Panc1 (cell line): ENCODE measurements at regions not wholly inside any gene's neighbourhood (a gene's known extent, or its start where the extent isn't known, plus 50 kb on each side); places are given as distances from the start of the nearest gene placed in this dataset.

Source experiments
- POLR2AphosphoS5 ChIP-seq: IDR thresholded peaks from 2 replicates; pipeline ENCODE4 v1.6.1; 2012; ENCODE audit warnings: mild to moderate bottlenecking, low read depth, low read length, moderate library complexity
- SIN3A ChIP-seq: IDR thresholded peaks from 2 replicates; pipeline ENCODE4 v1.6.1; 2012; ENCODE audit warnings: low read depth, mild to moderate bottlenecking, low read length, moderate library complexity, borderline replicate concordance; ENCODE audit not compliant: insufficient read depth
- TF ChIP-seq, protein P1 (sequence below): fragments of 450-650 bp; IDR thresholded peaks from 2 replicates; pipeline ENCODE4 v1.5.1; 2017; ENCODE audit warnings: mild to moderate bottlenecking
- TF ChIP-seq, protein P2 (sequence below), 2 experiments: IDR thresholded peaks; 2 replicates each; pipeline ENCODE4 v1.6.1; 2011 to 2012; ENCODE audit warnings: low read depth in 2 of 2, control low read depth in 1 of 2, low read length in 1 of 2, mild to moderate bottlenecking in 1 of 2, moderate library complexity in 1 of 2; ENCODE audit not compliant: insufficient read depth in 1 of 2

DNA sequence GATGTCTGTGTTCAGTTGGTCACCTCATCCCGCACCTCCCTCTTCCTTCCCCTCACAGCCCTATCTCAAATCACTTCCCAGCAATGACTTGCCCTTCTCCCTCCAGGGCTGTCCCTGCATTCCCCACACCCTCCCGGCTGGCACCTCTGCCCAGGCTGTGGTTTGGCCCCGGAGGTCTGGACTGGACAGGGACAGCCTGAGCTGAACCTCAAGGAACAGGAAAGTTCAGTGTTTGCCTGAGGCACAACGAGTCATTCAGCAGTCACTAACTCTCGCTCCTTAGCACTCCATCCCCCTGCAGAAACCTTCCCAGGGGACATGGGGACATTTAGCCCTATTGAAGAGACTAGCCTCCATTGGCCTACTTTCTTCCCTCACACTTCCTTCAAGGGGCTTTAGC lies 58.3 kb upstream of the MAP3K1 start:
- TF ChIP-seq POLR2AphosphoS5 (no peak), SIN3A (no peak)
- TF ChIP-seq, protein P1, sequence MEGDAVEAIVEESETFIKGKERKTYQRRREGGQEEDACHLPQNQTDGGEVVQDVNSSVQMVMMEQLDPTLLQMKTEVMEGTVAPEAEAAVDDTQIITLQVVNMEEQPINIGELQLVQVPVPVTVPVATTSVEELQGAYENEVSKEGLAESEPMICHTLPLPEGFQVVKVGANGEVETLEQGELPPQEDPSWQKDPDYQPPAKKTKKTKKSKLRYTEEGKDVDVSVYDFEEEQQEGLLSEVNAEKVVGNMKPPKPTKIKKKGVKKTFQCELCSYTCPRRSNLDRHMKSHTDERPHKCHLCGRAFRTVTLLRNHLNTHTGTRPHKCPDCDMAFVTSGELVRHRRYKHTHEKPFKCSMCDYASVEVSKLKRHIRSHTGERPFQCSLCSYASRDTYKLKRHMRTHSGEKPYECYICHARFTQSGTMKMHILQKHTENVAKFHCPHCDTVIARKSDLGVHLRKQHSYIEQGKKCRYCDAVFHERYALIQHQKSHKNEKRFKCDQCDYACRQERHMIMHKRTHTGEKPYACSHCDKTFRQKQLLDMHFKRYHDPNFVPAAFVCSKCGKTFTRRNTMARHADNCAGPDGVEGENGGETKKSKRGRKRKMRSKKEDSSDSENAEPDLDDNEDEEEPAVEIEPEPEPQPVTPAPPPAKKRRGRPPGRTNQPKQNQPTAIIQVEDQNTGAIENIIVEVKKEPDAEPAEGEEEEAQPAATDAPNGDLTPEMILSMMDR = no peak
- TF ChIP-seq, protein P2, sequence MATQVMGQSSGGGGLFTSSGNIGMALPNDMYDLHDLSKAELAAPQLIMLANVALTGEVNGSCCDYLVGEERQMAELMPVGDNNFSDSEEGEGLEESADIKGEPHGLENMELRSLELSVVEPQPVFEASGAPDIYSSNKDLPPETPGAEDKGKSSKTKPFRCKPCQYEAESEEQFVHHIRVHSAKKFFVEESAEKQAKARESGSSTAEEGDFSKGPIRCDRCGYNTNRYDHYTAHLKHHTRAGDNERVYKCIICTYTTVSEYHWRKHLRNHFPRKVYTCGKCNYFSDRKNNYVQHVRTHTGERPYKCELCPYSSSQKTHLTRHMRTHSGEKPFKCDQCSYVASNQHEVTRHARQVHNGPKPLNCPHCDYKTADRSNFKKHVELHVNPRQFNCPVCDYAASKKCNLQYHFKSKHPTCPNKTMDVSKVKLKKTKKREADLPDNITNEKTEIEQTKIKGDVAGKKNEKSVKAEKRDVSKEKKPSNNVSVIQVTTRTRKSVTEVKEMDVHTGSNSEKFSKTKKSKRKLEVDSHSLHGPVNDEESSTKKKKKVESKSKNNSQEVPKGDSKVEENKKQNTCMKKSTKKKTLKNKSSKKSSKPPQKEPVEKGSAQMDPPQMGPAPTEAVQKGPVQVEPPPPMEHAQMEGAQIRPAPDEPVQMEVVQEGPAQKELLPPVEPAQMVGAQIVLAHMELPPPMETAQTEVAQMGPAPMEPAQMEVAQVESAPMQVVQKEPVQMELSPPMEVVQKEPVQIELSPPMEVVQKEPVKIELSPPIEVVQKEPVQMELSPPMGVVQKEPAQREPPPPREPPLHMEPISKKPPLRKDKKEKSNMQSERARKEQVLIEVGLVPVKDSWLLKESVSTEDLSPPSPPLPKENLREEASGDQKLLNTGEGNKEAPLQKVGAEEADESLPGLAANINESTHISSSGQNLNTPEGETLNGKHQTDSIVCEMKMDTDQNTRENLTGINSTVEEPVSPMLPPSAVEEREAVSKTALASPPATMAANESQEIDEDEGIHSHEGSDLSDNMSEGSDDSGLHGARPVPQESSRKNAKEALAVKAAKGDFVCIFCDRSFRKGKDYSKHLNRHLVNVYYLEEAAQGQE (IDR thresholded peaks at IDR 0.05; ENCODE audit: insufficient read depth in 1 of 2, low read depth in 2 of 2, low read length in 1 of 2) = no peak
